ENCODE measurements at regions not wholly inside any gene's neighbourhood (a gene's known extent, or its start where the extent isn't known, plus 50 kb on each side); places are given as distances from the start of the nearest gene placed in this dataset.

DNA sequence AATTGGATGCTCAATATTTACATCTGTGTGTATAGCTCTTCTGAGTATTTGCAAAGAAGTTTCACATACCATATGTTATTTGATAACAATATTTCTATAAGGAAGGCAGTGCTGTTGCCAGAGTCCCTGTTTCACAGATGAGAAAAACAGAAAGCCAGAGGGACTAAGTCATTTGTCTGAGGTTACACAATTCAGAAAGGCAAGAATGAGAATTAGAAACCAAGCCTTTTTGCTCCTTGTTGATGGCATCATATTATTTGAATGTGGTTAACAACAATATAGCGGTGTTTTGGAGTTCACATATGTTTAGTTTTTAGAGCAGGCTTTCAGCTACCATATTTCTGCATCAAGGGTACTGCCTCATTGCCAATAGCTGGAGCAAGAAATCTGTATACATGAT, 110.9 kb upstream of the PRLR start:
- no peak for TF ChIP-seq GATA2 (IDR thresholded peaks at IDR 0.05; ENCODE audit: low read depth, low read length)
- no peak for TF ChIP-seq GATA3 (IDR thresholded peaks at IDR 0.05; ENCODE audit: low read depth, low read length)

DNA sequence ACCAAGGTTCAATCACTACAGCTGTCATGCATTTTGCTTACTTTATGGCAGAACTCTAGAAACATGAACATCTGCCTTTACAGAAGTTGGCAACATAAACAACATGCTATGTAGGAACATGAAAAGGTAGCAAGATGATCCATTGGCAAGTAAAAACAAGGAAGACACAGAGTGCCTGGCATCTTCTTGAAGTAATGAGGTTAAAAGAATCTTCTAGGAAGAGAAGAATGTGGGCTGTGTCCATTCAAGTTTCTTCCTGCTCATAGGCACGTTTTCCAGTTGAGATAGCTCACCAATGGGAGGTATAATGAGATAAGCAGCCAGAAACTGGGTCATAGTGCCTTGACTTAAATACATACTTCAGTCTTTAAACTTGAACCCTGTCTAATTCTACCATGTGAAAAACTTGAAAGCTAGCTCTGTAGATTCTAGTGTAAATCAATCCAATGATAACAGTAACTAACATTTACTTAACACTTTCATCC, 109.4 kb upstream of the PRLR start:
- TF ChIP-seq GATA2 (IDR thresholded peaks at IDR 0.05; ENCODE audit: low read depth, low read length) (no peak), GATA3 (IDR thresholded peaks at IDR 0.05; ENCODE audit: low read depth, low read length) (no peak)

DNA sequence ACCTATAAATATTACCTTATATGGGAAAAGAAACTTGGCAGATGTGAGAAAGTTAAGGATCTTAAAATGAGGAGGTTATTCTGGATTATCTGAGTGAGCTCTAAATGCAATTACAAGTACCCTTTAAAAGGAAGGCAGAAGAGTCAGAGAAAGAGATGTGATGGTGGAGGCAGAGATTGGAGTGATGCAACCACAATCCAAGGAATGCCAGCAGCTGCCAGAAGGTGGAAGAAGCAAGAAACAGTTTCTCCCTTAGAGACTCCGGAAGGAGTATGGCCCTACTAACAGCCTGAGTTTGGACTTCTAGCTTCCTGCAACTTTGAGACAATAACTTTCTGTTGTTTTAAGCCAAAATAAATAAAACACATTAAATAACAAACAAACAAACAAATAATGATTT, 108.7 kb upstream of the PRLR start:
- TF ChIP-seq GATA2 (IDR thresholded peaks at IDR 0.05; ENCODE audit: low read depth, low read length) (no peak), GATA3 (IDR thresholded peaks at IDR 0.05; ENCODE audit: low read depth, low read length) (no peak)

DNA sequence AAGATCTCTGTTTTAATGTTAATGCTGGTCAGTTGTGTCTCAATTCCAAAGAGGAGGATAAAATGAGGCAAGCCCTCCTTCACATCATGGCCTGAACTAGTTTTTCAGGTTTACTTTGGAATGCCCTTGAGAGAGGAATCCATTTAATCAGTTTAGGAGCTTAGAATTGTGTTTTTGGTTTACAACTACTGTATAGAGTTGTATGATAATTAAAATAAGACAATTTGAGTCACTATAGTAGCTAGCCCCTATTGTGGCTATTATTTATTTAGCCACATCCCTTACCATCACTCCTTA, 107.8 kb upstream of the PRLR start:
- TF ChIP-seq GATA3 (IDR thresholded peaks at IDR 0.05; ENCODE audit: low read depth, low read length) (no peak), GATA2 (IDR thresholded peaks at IDR 0.05; ENCODE audit: low read depth, low read length) (no peak)

DNA sequence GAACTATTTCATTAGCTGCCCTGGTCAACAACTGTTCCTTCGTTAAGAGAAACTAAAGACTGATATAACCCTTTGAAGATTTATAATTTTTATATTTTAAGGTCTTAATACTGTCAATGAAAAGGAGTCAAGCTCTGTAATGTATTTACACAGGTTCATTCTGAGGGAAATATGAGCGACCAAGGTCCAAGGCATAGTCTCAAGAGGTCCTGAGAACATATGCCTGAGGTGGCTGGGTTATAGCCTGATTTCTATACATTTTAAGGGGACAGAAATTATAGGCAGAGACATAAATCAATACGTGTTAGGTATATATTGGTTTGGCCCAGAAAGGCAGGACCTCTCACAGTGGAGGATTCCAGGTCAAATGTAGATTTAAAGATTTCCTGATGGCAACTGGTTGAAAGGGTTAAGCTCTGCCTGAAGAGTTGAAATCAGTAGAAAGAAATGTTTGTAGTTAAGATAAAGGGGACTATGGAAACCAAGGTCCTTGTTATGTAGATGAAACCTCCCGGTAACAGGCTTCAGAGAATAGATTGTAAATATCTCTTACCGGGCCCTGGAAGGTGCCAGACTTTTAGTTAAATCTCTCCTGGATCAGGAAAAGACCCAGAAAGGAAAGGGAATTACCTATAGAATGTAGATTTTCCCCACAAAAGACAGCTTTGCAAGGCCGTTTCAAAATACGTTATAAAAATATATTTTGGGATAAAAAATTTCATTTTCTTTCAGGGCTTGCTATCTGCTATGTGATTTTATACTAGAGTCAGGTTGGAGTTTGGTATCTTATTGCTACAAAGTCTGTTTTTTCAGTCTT, 107.3 kb upstream of the PRLR start:
- no peak for TF ChIP-seq GATA2 (IDR thresholded peaks at IDR 0.05; ENCODE audit: low read depth, low read length)
- no peak for TF ChIP-seq GATA3 (IDR thresholded peaks at IDR 0.05; ENCODE audit: low read depth, low read length)

DNA sequence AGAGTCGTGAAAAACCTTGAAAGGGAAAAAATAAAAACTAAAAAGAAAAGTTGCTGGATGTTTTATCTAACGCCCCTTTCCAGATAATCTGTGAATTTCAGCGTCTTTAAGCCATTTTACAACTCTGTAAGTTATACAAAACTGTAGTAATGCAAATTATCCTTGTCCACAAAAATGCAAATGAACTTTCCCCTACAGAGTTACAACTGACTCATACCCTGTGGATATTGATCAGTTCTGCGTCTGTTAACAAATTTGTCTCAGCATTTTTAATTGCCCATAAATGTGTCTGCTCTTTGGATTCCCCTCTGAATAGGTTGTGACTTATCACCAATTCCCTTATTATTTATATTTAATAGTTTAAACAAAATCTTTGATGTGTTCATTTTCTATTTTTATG, 105.9 kb upstream of the PRLR start:
- TF ChIP-seq GATA2 (IDR thresholded peaks at IDR 0.05; ENCODE audit: low read depth, low read length) (no peak), GATA3 (IDR thresholded peaks at IDR 0.05; ENCODE audit: low read depth, low read length) (no peak)

DNA sequence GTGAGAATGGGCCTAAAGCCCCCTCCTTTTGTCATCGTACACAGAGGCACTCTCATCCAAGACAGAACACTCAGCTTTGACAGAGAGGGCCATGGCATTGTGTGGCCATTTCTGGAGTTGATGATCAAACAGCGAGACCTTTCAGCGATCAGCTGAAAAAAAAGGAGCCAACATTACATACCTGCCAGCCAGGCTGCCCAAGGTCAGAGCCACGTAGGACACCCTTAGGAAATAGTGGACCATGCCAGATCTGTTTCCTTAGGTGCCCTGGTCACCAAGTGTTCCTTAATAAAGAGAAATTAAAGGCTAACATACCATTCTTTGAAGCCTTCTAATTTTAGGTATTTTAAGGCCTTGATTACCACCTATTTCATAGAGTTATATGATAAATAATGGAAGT, 105.5 kb upstream of the PRLR start:
- no peak for TF ChIP-seq GATA2 (IDR thresholded peaks at IDR 0.05; ENCODE audit: low read depth, low read length)
- no peak for TF ChIP-seq GATA3 (IDR thresholded peaks at IDR 0.05; ENCODE audit: low read depth, low read length)

DNA sequence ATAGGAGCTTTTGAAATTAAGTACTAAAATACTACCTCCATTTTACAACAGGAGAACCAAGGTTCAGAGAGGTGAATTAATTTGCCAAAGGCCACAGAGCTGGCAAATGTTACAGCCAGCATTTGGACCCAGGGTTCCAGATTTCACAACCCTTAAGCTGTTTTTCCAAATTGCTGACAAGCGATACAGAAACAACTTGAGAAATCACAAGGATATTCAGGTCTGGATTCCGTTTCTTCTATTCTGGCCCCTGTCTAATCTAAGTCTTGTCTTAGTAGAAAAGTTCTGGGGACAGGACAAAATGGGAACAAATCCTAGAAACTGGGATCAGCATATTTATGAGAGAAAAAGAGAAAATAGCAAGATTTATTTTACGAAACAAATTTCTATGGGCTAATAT, 103.1 kb upstream of the PRLR start:
- no peak for TF ChIP-seq GATA2 (IDR thresholded peaks at IDR 0.05; ENCODE audit: low read depth, low read length)
- no peak for TF ChIP-seq GATA3 (IDR thresholded peaks at IDR 0.05; ENCODE audit: low read depth, low read length)

DNA sequence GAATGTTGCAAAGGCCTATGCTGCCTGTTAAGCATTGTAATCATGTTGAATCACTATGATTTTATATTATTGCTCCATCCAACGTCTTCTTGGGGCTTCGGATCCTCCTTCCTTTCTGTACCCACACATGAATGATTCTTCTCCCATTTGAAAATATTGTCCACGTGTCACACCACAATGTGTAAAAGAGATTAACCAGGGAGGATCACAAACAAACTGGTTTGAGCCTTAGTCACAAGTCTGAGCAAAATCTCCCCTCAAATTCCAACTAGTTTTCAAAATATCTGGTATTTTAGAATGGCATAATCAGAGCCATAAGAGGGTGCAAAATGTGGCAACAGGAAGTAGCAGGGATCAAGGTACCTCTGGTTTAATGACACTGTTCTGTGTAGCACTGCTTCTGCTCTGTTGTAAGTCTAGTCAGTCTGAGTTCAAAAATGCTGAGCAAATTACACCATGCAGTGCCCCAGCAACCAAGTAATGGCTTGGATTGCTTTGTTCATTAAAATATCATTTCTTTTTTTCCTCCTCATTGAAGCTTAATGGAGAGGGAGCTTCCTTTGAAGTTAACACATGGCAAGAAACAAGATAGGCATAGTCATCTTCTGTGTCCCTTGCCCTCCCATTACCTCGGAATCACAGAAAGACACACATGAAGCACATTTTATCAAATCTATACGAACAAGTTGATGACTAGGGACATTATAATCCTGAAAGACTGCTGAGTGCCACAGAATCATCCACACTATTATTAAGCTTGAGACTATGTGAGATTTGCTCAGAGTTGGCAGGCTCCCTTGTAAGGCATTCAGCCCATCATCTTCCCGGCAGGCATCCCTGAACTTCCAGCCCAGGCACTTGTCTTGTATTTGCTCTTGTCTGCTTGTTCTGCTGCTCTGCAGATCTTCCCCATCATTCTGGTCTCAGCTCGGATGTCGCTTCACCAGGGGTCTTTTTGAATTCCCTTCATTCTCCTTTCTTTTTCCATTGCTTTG, 102.0 kb upstream of the PRLR start:
- TF ChIP-seq GATA2 (IDR thresholded peaks at IDR 0.05; ENCODE audit: low read depth, low read length) (no peak), GATA3 (IDR thresholded peaks at IDR 0.05; ENCODE audit: low read depth, low read length) (no peak)

DNA sequence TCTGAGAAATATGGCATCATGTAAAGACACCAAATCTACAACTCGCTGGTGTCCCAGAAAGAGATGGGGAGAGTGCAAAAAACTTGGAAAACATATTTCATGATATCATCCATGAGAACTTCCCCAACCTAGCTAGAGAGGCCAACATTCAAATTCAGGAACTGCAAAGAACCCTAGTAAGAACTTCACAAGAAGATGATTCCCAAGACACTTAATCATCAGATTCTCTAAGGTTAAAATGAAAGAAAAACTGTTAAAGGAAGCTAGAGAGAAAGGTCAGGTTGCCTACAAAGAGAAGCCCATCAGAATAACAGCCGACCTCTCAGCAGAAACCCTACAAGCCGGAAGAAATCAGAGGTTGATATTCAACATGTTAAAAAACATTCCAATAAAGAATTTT, 95.5 kb upstream of the PRLR start:
- TF ChIP-seq GATA2 (IDR thresholded peaks at IDR 0.05; ENCODE audit: low read depth, low read length) (no peak), GATA3 (IDR thresholded peaks at IDR 0.05; ENCODE audit: low read depth, low read length) (no peak)

DNA sequence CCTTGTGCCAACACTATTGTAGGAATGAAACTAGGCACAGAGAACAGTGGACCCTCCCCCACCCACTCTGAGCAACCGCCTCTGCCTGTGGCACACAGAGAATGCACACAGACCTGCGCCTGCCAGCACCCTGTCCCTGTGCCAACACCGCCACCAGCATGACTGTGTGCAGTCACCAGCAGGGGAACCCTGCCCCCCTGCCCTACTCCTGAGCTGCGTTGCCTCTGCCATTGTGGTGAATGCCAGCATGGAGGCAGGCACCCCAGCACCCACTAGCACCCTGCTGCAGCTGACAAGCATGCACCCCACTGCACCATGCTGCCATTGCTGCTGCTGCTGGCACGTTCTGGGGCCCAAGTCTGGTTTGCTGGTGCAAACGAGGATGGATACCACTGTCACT, 94.4 kb upstream of the PRLR start:
- no peak for TF ChIP-seq GATA2 (IDR thresholded peaks at IDR 0.05; ENCODE audit: low read depth, low read length)
- no peak for TF ChIP-seq GATA3 (IDR thresholded peaks at IDR 0.05; ENCODE audit: low read depth, low read length)

DNA sequence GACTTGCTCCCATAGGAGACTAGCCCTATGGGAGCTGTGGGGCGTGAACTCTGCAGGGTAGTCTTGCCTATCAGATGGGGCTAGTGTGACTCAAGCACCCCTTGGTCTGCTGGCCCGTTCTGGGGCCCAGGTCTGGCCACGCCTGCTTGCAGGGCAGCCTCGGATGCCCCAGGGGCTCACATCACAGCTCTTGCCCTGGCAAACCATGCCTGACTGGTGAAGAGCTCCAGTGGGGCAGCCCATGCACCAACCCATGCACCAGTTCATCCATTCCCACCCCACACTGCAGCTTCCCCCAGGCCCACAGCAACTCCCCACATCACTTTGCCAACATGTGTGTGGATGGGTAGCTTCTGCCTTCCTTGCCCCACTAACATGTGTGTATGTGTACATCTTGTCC, 93.9 kb upstream of the PRLR start:
- TF ChIP-seq GATA2 (IDR thresholded peaks at IDR 0.05; ENCODE audit: low read depth, low read length) (no peak), GATA3 (IDR thresholded peaks at IDR 0.05; ENCODE audit: low read depth, low read length) (no peak)

DNA sequence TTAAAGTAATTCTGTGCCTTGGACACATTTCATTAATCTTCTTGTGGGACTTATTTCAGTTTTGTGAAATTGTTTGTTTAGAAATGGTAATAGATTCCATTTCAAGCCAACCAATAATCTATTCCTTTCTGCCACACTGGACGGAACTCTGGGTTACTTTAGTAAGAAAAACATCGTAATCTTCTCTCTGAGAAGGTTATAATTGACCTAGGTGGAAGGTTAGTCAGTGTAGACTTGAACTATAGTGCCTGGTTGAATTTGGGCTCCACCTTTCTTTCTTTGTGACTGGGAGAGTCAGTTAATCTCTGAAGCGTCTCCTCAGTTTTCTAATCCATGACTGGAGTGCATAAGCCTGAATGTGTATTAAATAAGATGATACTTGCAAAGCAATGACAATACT, 89.7 kb upstream of the PRLR start:
- TF ChIP-seq GATA2 (IDR thresholded peaks at IDR 0.05; ENCODE audit: low read depth, low read length) = no peak
- no peak for TF ChIP-seq GATA3 (IDR thresholded peaks at IDR 0.05; ENCODE audit: low read depth, low read length)

DNA sequence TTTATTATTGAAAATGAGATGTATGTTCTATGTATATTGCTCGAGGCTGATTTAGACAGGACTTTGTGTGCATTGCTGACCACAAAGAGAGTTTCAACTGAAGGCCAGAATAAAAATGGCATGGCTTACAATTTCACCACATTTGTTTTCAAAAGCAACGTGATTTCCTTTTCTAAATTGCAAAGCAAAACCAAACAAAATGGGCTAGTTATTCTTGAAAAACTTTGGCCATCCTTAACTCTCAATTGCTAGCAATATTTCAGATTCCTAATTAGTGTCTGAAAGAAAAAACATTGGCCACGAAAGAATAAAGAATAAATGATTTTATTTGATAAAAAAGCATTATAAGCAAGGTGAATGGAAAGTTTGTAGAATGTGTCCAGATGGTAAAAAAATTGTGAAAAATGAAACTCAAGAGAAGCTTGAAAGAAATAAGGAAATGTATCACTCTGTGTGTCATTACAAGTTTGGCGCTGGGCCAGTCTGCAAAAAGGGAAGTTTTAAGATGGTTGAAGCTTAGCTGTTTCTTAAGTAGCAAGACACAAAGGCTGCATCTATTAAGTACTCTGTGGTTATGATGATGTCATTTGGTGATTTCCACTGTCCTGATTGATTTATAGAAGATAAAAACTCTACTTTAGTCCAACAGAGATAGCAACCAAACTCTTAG, 89.2 kb upstream of the PRLR start:
- TF ChIP-seq GATA3 (IDR thresholded peaks at IDR 0.05; ENCODE audit: low read depth, low read length) (no peak), GATA2 (IDR thresholded peaks at IDR 0.05; ENCODE audit: low read depth, low read length) (no peak)

Data from SH-SY5Y (cell line).